Body of pancreas (tissue), 4 donors: ENCODE measurements at regions not wholly inside any gene's neighbourhood (a gene's known extent, or its start where the extent isn't known, plus 50 kb on each side); places are given as distances from the start of the nearest gene placed in this dataset.

Source experiments
- POLR2A ChIP-seq, 3 donors: fragments of 450-650 bp; IDR thresholded peaks; one replicate each; pipeline ENCODE4 v1.6.1; 2016; ENCODE audit warnings: antibody characterized with exemption in 3 of 3, mild to moderate bottlenecking in 2 of 3
- TF ChIP-seq, protein P1 (sequence below), 7 experiments: fragments of 450-650 bp in 4 of 7; fragments of 200-600 bp in 3 of 7; sonication (generic) in 3 of 7; IDR thresholded peaks; one replicate each; pipeline ENCODE4 v1.5.1; 2016 to 2019; ENCODE audit warnings: antibody characterized with exemption in 7 of 7

DNA sequence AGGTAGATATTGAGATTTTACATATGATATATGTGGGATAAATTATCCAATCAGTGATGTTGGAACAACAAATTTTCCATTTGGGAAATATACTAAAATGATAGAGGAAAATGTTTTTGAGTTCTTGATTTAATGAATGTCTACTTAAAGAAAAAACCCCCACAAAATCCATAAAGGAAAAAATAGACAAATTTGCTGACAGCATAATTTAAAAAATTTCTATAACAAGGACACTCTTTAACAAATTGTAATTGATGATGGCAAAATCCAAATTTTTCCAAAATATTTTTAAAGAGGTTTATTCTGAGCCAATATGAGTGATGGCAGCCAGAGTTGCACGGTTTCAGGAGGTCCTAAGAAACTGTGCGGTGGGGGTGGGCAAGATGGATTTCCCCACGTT is 51.9 kb upstream of the RHOU start:
- TF ChIP-seq, protein P1, sequence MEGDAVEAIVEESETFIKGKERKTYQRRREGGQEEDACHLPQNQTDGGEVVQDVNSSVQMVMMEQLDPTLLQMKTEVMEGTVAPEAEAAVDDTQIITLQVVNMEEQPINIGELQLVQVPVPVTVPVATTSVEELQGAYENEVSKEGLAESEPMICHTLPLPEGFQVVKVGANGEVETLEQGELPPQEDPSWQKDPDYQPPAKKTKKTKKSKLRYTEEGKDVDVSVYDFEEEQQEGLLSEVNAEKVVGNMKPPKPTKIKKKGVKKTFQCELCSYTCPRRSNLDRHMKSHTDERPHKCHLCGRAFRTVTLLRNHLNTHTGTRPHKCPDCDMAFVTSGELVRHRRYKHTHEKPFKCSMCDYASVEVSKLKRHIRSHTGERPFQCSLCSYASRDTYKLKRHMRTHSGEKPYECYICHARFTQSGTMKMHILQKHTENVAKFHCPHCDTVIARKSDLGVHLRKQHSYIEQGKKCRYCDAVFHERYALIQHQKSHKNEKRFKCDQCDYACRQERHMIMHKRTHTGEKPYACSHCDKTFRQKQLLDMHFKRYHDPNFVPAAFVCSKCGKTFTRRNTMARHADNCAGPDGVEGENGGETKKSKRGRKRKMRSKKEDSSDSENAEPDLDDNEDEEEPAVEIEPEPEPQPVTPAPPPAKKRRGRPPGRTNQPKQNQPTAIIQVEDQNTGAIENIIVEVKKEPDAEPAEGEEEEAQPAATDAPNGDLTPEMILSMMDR (IDR thresholded peaks at IDR 0.05), result no peak
- TF ChIP-seq POLR2A (IDR thresholded peaks at IDR 0.05), result no peak
